ENCODE measurements at regions not wholly inside any gene's neighbourhood (a gene's known extent, or its start where the extent isn't known, plus 50 kb on each side); places are given as distances from the start of the nearest gene placed in this dataset.
"Not testable (repeated sequence)": the region's sequence is repeated elsewhere in the genome, so short reads cannot be mapped to it uniquely, and the experiment has no call there.

DNA sequence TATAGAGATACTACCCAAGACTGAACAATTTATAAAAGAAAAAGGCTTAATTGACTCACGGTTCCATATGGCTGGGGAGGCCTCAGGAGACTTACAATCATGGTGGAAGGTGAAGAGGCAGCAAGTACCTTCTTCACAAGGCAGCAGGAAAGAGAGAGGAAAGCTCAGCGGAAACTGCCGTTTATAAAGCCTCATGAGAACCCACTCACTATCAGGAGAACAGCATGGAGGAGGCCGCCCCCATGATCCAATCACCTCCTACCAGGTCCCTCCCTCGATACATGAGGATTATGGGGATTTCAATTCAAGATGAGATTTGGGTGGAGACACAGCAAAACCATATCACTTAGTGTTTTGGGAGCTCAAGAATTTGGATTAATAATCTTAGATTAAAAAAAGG lies 240.2 kb downstream of the UACA start:
- DNase-seq = no peak

DNA sequence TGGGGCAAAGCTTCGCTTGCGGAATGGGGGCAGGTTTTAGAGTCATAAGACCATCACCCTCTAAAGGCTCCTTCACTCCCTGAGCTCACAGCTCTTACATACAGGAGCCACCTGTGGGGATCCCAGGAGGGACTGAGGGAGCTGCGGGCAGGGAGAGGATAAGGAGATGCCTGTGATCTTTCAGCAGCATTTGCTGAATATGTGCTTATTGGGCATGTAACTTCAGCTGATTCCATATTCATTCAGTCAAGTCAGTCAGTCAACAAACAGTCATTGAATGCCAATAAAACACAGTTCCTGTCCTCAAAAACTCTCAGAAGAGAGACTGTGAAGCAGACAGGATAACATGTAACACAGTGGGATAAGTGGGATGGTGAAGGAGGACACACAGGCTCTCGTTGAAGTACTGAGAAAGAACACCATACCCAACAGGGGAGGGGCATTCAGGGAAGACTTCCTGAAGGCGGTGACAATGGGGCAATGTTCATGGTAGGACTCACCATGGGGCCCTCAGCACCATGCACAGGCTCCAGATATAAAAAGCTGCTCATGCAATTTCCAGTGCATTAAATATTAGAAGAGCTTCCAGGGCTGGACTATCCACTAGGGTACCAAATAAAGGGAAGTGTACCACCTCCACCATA lies 240.9 kb downstream of the UACA start:
- no peak for DNase-seq

DNA sequence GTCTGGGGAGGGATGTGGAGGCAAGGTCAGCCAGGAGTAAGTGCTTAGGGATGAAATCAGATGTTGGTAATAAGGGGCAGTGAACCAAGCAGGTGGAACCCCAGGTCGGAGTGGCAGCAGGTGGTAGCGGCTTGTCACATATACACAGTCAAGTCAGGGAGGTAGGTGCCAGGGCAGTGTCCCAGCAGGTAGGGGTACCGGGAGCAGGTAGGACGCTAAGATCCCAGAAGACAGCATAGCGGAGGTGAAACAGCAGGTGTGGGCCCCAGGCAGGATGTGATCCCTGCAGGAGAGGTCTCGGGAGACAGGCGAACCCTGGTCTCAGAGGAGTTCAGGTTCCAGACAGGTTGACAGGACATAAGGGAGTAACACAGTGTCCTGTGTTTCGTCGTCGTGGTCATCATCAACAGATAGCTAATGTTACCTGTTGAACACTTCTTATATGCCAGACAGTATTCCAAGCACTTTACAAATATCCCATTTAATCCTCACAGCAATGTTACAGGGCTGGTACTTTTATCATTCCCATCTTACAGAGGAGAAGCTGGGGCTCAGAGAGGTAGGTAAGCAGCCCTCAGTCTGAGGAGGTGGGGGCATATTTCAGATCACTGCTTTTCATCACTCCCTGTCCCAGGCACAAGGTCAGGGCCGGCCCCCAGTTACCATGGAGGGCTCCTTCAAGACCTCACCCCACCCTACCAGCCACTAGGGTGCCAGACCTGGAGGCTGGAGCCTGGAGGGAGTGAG lies 241.6 kb downstream of the UACA start:
- no peak for DNase-seq

DNA sequence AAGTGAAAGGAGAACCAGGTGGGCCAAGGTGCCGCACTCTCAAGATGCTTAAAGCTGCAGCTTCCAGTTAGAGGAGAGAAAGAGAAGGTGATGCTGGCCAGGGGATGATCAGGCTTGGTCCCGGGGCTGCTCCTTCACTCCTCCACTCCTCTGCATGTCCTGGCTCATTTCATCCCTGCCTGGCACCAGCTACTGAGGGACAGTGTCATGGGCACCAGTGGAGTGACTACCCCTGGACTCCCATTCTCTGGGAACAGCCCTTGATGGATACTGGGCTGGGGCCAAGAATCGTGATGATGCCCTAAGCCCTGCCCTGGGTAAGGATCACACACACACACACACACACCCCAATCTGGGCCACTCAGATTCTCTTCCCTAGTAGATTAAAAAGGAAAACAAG lies 243.7 kb downstream of the UACA start:
- no peak for DNase-seq

DNA sequence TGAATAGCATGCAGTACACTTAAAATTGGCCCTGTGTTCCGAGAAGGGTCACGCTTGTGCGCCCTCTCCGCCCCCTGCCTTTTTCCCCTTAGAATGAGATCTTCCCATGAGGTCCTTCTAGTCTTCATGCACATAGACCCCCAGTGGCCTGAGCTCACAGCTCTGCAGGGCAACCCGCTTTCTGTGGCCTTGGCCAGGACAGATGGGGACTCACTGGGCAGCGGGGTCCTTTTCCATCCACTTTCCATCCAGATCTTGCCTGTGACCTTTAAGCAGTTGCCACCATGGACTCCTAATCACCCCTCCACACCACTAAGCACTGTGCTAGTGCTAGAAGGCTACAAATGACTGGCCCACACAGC lies 244.4 kb downstream of the UACA start:
- no peak for DNase-seq

DNA sequence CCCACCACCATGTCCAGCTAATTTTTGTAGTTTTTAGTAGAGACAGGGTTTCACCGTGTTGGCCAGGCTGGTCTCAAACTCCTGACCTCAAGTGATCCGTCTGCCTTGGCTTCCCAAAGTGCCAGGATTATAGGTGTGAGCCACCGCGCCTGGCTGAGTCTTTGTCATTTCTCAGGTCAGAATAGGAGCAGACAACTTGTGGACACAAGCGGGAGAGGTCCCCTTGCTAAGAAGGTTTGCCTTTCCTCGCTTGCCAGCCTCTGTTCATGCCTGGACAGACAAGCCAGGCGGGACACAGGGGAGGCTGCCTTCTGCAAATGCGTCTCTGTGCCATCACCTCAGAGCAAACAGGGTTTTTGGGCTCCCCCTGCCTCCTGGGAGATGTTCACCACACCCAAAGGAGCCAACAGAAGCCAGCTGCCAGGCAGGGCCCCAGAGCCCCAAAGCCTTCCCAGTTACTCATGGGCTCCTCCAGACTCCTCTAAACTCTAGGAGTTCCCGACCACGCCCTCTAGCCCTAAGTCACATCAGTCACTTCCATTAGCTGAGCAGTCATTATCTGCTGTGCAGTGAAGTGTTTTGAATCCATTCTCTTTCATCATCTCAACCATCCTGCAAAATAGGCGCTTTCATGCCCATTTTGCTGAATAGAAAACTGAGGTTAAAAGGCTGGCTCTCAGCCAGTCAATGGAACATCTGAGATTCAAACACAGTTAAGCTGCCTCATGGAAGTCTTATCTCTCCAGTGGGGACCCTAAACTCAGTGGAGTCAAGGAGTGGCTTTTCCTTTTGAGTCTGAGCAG lies 245.0 kb downstream of the UACA start:
- DNase-seq = no peak

DNA sequence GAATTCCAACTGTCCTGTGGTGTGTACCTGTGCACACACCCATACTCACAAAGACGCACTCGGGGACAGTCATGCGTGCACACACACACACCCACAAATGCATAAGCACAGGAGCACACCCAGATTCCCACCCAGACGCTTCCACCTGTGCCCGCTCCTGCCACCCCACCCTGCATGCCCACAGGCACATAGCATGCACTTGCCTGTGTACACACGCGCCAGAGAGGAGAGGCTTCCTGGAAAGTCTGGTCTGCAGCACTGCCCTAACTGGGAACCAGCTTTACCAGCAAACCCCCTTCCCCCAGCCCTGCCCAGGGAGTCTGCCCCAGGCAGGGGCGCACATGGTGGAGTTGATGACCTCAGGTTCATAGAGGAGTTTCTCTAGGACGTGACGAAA lies 246.2 kb downstream of the UACA start:
- DNase-seq = no peak

DNA sequence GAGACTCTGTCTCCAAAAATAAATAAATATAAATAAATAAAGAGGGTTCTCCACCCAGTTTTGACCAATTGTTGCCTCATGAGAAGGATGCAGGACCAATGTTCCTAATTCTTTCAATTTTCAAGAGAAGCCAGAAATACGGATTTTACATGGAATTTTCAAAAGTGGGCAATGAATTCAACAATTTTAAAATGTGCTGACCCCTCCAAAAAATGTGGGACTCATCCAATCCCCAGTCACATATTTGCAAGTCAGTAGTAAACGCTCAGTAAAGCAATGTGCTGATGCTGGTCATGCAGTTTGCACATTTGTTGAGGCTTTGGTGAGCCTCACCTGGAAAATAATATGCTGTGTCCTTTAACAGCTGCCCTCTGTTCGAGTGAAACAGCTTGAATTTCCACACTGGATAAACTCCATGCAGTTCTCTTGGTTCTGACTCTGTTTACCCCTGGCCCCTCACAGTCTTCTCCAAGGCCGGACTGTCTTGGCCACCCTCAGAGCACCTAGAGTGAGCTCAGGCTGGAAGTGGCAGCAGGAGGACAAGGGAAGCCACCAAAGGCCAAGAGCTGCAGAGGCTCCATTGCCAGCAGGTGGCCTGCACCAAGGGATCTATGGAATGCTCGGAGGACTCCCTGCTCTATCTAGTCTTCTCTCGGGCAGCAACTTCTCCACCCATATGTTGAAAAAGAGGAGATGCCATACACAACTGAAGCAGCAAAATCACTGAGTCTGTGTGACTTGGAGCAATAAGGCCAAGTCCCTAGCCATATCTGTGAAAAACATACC lies 246.8 kb downstream of the UACA start:
- DNase-seq = no peak

DNA sequence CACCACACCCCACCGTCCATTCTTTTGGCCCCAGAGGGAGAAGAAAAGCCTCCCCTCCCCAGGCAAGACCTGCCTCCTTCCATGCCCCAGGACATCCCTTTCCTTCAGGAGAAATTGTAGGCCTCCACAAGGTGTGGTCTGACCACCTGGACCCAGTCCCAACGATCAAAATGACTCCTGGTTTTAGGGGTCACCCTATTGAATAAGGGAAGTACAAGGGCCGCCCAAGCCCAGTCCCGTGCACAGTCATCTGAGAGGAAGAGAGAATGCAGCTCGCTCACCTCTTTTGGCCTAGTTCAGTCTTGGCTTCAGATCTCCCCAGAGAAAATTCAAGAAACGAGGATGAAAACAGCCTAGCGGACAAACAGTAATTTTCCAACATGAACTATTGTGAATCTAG lies 249.1 kb downstream of the UACA start:
- peak; percentile 20 to 21 for DNase-seq

DNA sequence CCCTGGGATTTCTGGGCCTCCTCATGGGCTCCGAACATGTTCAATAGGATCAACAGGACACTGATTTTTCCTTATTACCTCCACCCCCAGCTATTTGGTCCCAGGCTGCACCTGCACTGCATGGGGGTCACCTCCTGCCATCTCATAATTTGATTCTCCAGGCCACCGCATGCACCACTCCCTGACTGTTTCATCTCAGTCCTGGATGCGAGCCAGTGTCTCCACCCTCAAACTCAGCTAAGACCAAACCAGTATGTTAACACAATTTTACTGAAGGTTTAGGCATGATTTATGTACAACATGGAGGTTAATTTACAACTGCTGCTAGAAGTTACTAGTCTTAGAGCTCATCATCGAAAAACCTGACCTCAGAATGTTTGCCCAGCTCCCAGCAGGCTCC lies 249.5 kb downstream of the UACA start:
- no peak for DNase-seq

DNA sequence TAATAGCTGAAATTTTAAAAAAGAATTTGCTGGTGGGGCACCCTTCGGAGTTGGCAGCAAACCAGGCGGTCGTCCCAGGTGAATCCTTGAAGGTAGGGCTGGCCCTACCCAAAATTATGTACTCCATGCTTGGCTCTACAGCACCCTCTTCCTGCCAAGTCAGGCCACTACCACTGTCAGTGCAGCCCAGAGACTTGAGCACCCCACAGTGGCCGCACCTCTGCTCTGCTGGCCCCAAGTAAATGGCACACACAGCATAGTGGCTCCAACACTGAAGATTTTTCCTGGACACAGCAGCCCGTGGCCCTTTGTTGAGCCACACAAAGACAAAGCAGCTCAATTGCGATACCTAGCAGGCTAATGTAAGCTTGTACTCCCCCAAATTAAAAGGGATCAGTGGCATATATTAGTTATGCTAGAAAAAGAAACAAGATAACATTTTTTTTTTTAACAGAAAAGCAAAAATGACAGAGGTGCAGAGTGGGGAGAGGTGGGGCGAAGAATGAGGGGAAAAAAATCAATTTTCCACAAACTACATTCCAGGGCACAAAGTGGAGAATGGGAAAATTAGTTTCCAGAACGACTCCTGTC lies 250.5 kb downstream of the UACA start:
- DNase-seq = peak; percentile 77 to 86

DNA sequence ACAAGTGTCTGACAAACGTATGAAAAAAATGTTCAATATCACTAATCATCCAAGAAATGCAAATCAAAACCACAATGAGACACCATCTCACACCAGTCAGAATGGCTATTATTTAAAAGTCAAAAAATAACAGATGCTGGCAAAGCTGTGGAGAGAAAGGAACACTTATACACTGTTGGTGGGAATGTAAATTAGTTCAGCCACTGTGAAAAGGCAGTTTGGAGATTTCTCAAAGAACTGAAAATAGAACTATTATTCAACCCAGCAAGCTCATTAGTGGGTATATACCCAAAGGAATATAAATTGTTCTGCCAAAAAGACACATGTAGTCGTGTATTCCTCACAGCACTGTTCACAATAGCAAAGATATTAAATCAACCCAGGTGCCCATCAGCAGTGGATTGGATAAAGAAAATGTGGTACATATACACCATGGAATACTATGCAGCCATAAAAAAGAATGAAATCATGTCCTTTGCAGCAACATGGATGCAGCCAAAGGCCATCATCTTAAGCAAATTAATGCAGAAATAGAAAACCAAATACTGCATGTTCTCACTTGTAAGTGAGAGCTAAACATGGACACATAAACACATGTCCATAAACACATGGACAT lies 251.3 kb downstream of the UACA start:
- not testable (repeated sequence) for DNase-seq

DNA sequence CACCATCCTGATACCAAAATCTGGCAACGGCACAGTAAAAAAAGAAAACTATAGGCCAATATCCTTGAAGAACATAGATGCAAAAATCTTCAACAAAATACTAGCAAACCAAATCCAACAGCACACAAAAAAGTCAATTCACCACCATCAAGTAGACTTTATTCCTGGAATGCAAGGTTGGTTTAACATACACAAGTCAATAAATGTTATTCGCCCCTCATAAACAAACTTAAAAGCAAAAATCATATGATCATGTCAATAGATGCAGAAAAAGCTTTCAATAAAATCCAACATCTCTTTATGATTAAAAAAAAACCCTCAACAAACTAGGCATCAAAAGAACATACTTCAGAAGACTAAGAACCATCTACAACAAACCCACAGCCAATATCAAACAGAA lies 252.9 kb downstream of the UACA start:
- no peak for DNase-seq

DNA sequence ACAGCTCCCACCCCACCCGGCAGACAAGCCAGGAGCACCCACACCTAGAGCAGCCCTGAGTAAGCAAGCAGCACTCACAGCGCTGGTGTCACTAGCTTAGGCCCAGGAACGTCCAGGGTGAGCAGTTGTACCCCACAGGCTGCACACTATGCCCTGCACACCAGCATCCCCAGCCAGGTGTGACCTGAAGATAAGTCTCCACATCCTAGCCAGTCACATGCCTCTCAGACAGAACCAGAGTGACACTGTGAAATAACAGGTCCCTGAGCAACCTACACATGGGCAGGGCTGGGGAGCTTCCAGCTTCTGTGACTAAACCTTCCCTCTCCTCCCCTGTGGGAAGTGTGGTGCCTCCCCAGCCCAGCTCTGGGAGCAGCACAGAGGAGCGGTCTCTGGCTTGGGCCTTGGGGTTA lies 253.6 kb downstream of the UACA start:
- peak in 1 of 2 donors; percentile 27 for DNase-seq

DNA sequence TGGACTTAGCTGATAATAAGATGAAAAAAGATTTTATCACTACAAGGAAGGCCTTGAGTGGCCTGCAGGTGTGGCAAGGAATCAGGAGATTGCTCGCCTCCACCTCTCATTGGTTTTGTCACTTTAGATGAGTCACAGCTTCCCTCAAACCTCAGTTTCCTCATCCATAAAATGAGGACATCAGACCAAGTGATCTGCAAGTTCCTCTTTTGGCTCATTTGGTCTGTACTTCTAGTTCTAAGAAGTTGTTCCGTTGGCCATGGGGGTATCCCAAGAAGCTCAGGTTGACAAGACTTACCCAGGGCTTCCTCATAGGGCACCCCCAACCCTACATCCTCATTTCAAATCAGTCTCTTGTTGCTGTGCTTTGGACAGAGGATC lies 254.1 kb downstream of the UACA start:
- peak; percentile 94 to 97 for DNase-seq

DNA sequence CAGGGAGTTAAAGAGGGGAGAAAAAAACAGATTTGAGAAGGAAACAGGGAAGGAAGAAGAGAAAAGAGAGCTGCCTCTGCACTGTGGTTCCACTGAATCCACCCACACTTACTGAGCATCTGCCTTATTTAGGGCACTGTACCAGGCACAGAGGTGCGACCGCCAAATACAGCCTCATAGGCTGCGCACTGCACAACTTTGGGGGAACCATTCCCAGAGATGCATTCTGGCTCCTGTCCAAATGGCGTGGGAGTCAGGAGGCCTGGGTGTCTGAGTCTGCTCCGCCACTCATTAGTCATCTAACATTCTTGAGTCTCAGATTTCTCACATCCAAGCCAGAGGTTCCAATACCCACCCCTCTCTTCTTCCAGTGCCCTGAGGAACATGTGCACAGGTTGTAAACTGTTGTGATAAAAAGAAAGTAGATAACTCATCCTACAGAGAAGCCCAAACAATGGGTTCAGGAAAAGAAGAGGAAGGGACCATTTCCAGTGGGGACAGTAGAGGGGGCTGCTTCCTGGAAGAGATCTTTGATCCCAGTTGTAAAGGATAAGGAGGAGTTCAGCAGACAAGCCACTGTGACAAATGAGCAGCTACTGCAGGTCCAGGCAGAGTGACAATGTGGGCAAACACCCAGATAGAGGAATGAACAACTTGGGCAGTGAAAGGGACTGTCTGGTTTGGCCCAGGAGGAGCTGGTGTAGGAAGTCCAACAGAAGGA lies 254.6 kb downstream of the UACA start:
- peak; percentile 85 to 93 for DNase-seq

DNA sequence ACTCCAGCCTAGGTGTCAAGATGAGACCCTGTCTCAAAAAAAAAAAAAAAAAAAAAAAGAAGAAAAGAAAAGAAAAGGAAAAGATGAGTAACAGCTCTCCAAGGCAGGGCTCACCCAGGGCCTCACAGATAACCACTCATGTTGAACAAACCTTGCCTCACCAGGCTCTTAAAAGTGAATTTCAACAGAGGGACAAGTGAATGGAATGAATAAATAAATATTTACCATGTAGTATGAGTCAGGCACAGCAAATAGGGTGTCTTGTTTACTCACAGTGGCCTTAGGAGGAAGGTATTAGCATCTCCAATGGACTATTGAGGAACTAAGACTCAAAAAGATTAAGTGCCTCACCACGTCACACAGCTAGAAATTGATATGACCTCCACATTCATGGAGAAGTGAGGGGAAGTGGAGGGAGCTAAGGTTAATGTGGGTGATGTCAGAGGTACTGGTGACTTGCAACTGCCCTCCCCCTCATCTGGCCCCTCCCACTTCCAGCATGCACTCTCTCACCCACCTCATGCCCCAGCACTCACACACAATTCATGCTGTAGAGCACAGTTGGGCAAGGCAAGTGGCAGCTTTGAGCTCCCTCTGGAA lies 255.5 kb downstream of the UACA start:
- DNase-seq = peak; percentile 97 to 98

DNA sequence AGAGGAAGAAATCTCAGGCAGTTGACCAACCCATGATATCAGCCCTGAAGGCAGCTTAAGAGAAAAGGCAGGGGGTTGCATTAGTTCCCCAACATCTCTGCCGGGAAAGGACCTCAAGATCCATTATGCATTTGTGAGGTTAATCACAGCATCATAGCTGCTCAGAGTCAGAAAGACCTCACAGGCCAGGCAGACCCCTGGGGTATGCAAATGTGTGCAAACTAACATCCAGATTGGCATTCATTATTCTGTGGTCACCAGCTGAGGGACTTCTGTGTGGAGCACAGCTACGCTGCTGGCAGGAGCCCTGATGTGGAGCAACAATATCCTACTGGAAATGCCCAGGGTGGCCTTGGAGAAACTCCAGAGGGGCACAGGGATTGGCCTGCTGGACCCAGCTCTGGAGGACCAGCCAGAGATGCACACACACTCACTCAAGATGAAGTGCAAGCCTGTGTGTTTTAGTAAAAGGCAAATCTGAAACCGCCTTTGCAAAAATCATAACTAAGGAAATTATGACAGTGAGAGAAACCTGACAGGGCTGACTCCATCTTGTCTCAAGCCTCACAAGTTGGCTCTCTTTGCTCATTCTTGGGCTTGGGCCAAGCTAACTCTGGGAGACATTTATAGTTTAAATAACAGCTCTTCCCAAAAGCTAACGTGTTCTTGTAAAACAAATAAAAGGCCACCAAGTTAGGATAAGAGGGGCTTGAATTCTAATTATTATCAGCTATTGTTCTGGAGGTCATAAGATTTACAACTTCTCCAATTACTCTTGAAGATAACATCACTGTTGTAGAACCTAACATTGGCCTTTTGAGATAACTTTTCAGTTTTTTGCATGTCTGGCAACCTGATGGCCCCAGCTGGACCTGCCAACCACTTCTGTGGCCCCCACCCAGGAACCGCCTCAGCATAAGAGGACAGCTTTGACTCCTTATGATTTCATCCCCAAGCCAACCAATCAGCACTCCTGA lies 257.1 kb downstream of the UACA start:
- no peak for DNase-seq

DNA sequence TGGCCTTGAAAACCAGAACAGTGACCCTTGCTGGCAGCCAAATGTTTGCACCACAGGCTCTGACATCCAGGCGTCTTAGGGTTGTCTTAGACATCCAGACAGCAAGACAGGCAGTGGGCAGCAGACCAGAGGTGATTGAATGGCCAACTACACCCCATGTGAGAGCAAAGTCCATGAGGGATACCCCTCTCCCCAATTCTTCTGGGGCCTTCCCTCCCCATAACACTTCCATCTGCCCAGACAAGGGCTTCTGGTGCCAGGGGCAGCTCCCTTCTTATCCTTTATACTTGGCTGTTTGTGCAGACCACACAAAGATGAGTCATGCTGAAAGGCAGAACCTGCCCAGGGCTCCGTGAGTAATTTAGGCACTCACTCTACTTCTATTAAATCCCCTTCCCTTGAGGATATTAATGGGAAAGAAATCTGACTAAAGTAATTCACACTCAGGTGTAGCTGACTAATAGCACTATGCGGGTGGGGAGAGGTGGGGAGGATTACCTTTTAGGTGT lies 257.9 kb downstream of the UACA start:
- DNase-seq = peak; percentile 48 to 62

Data from inflammatory macrophage (primary cell).